Activated CD4-positive, alpha-beta T cell treated with anti-CD3 and anti-CD28 coated beads, Interleukin-2, amount 50 U/mL, for 48 hours (primary cell): ENCODE measurements at regions not wholly inside any gene's neighbourhood (a gene's known extent, or its start where the extent isn't known, plus 50 kb on each side); places are given as distances from the start of the nearest gene placed in this dataset.
"Not testable (repeated sequence)": the region's sequence is repeated elsewhere in the genome, so short reads cannot be mapped to it uniquely, and the experiment has no call there.

ENCODE experiments used
- DNase-seq, 2 experiments: peaks; one replicate each; pipeline ENCODE4 v3.0.0-alpha.2; 2020

GRCh38 chr5:57429513-57430120, 53.0 kb downstream of the ACTBL2 start:
- DNase-seq: no peak

- DNase-seq: not testable (repeated sequence)
These were observed 53.6 kb downstream of the ACTBL2 start for GRCh38 chr5:57429021-57429420.

GRCh38 chr5:57422993-57423392, 59.6 kb downstream of the ACTBL2 start:
- DNase-seq: no peak

- no peak for DNase-seq
These were observed 60.3 kb downstream of the ACTBL2 start for GRCh38 chr5:57422341-57422740.

- DNase-seq: no peak
These were observed 61.8 kb downstream of the ACTBL2 start for GRCh38 chr5:57420801-57421200.

GRCh38 chr5:57417971-57418370, 64.6 kb downstream of the ACTBL2 start:
- DNase-seq: no peak

- DNase-seq: no peak
These were observed 65.3 kb downstream of the ACTBL2 start for GRCh38 chr5:57417320-57417719.

- no peak for DNase-seq
These were observed 66.2 kb downstream of the ACTBL2 start for GRCh38 chr5:57416278-57416994.

GRCh38 chr5:57414857-57415256, 67.8 kb downstream of the ACTBL2 start:
- no peak for DNase-seq

GRCh38 chr5:57414191-57414590, 68.4 kb downstream of the ACTBL2 start:
- no peak for DNase-seq

- DNase-seq: no peak
These were observed 69.5 kb downstream of the ACTBL2 start for GRCh38 chr5:57413145-57413544.

GRCh38 chr5:57412680-57413079, 69.9 kb downstream of the ACTBL2 start:
- no peak for DNase-seq

- DNase-seq: no peak
These were observed 70.6 kb downstream of the ACTBL2 start for GRCh38 chr5:57411982-57412381.

- no peak for DNase-seq
These were observed 72.0 kb downstream of the ACTBL2 start for GRCh38 chr5:57410374-57411320.

- no peak for DNase-seq
These were observed 73.9 kb downstream of the ACTBL2 start for GRCh38 chr5:57408714-57409113.

- no peak for DNase-seq
These were observed 74.3 kb downstream of the ACTBL2 start for GRCh38 chr5:57408285-57408684.

- no peak for DNase-seq
These were observed 75.2 kb downstream of the ACTBL2 start for GRCh38 chr5:57407391-57407790.

GRCh38 chr5:57406641-57407040, 76.0 kb downstream of the ACTBL2 start:
- DNase-seq: no peak

- no peak for DNase-seq
These were observed 76.6 kb downstream of the ACTBL2 start for GRCh38 chr5:57405984-57406383.

GRCh38 chr5:57402761-57403160, 79.8 kb downstream of the ACTBL2 start:
- no peak for DNase-seq

GRCh38 chr5:57402348-57402747, 80.3 kb downstream of the ACTBL2 start:
- DNase-seq: no peak

- DNase-seq: no peak
These were observed 84.1 kb downstream of the ACTBL2 start for GRCh38 chr5:57398413-57399093.

GRCh38 chr5:57396701-57397100, 85.9 kb downstream of the ACTBL2 start:
- DNase-seq: no peak
